ENCODE measurements at regions not wholly inside any gene's neighbourhood (a gene's known extent, or its start where the extent isn't known, plus 50 kb on each side); places are given as distances from the start of the nearest gene placed in this dataset.
"Not testable (repeated sequence)": the region's sequence is repeated elsewhere in the genome, so short reads cannot be mapped to it uniquely, and the experiment has no call there.

DNA sequence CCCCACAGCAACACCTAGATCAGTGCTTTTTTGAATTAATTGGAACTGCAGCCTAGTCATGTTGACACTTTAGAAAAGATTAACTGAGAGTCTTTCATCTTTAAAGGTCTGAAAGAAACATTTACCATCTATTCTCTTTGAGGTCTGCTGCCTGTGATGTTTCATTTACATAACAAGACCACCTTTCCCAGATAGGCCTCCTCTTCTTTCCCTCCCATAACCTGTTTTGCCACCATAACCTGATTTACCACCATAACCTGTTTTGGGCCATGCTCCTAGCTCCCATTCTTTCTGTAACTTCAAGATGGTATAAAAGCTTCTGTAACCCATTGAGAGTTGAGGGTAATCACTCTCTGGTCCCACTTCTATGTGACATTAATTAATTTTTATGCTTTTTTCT is 320.8 kb downstream of the PCDH20 start:
- DNase-seq (ENCODE audit: extremely low spot score), result no peak
- TF ChIP-seq L3MBTL2 (conservative IDR thresholded peaks at IDR 0.05) (no peak), FOXK2 (IDR thresholded peaks at IDR 0.05) (no peak), LEF1 (IDR thresholded peaks at IDR 0.05; ENCODE audit: borderline replicate concordance) (no peak), TARDBP (IDR thresholded peaks at IDR 0.05) (no peak), HDGF (IDR thresholded peaks at IDR 0.05; ENCODE audit: borderline replicate concordance) (no peak), ARNT (IDR thresholded peaks at IDR 0.05) (no peak), SUZ12 (IDR thresholded peaks at IDR 0.05) (no peak), FOXA1 (IDR thresholded peaks at IDR 0.05) (no peak), BHLHE40 (IDR thresholded peaks at IDR 0.05; ENCODE audit: borderline replicate concordance) (no peak), NFRKB (IDR thresholded peaks at IDR 0.05) (no peak)
- TF ChIP-seq, protein P1, sequence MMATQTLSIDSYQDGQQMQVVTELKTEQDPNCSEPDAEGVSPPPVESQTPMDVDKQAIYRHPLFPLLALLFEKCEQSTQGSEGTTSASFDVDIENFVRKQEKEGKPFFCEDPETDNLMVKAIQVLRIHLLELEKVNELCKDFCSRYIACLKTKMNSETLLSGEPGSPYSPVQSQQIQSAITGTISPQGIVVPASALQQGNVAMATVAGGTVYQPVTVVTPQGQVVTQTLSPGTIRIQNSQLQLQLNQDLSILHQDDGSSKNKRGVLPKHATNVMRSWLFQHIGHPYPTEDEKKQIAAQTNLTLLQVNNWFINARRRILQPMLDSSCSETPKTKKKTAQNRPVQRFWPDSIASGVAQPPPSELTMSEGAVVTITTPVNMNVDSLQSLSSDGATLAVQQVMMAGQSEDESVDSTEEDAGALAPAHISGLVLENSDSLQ (IDR thresholded peaks at IDR 0.05), result no peak
- CTCF ChIA-PET, result no interaction called here
- POLR2A ChIA-PET, result no interaction called here

DNA sequence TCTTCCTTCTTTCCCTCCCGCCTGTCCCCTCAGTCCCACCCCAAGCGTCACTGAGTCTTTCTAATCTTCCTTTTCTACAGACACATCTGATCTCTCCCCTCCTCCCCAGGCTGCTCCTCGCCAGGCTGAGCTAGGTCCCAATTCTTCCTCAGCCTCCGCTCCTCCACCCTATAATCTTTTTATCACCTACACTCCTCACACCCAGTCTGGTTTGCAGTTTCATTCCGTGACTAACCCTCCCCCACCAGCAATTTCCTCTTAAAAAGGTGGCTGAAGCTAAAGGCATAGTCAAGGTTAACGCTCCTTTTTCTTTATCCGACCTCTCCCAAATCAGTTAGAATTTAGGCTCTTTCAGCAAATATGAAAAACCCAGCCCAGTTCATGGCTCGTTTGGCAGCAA is 325.8 kb downstream of the PCDH20 start:
- DNase-seq (ENCODE audit: extremely low spot score); POLR2A ChIA-PET; CTCF ChIA-PET: not testable (repeated sequence)

DNA sequence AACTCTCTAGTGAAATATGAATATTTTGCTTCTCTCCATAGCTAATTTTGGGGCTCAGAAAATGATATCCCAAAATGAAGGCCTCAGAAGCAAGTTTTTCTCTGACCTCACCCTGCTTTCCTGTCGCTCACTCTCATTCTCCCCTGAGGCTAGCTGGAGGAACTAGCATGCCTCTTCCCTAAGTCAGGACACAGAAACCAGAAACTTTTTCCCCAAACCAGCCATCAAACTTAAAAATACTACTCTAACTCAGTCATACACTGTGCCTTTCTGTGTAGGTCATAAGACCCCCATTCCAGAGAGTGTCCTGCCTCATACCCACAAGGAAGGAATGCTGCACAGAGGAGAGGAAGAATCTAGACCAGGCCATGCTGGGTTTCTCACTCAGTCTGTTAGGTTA is 329.6 kb downstream of the PCDH20 start:
- no peak for DNase-seq (ENCODE audit: extremely low spot score)
- TF ChIP-seq SP1 (IDR thresholded peaks at IDR 0.05), result no peak
- CTCF ChIA-PET, result no interaction called here
- POLR2A ChIA-PET, result no interaction called here

DNA sequence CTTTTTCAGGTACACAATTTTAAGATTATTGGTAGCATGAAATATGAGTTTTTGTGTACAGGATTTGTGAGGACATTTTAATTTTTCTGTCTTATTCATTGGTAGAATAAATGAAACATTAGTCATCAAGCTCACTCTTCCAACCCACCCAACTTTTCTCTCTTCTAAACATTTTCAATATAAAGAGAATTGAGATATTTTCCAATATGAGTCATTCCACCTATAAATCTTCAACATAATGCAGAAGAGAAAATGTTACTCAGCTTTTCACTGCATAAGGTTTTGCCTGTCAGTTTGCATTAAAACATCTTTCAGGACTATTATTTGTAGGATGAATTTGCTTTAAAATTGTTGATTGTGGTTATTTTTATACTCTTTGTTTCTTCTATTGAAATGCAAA is 330.7 kb downstream of the PCDH20 start:
- DNase-seq (ENCODE audit: extremely low spot score), result no peak
- ChIA-PET CTCF (no interaction called here), POLR2A (no interaction called here)
- TF ChIP-seq ZNF384 (IDR thresholded peaks at IDR 0.05), result no peak
- no peak for TF ChIP-seq HDGF (IDR thresholded peaks at IDR 0.05; ENCODE audit: borderline replicate concordance)
- no peak for TF ChIP-seq NFRKB (IDR thresholded peaks at IDR 0.05)
- no peak for TF ChIP-seq SUZ12 (IDR thresholded peaks at IDR 0.05)
- no peak for TF ChIP-seq FOXM1 (IDR thresholded peaks at IDR 0.05; ENCODE audit: borderline replicate concordance)
- no peak for TF ChIP-seq LEF1 (IDR thresholded peaks at IDR 0.05; ENCODE audit: borderline replicate concordance)
- no peak for TF ChIP-seq L3MBTL2 (conservative IDR thresholded peaks at IDR 0.05)
- no peak for TF ChIP-seq FOXK2 (IDR thresholded peaks at IDR 0.05)
- no peak for TF ChIP-seq ARNT (IDR thresholded peaks at IDR 0.05)
- TF ChIP-seq, protein P1 (IDR thresholded peaks at IDR 0.05), result no peak
- TF ChIP-seq ELF4 (IDR thresholded peaks at IDR 0.05), result no peak
- no peak for TF ChIP-seq FOXA1 (IDR thresholded peaks at IDR 0.05)

DNA sequence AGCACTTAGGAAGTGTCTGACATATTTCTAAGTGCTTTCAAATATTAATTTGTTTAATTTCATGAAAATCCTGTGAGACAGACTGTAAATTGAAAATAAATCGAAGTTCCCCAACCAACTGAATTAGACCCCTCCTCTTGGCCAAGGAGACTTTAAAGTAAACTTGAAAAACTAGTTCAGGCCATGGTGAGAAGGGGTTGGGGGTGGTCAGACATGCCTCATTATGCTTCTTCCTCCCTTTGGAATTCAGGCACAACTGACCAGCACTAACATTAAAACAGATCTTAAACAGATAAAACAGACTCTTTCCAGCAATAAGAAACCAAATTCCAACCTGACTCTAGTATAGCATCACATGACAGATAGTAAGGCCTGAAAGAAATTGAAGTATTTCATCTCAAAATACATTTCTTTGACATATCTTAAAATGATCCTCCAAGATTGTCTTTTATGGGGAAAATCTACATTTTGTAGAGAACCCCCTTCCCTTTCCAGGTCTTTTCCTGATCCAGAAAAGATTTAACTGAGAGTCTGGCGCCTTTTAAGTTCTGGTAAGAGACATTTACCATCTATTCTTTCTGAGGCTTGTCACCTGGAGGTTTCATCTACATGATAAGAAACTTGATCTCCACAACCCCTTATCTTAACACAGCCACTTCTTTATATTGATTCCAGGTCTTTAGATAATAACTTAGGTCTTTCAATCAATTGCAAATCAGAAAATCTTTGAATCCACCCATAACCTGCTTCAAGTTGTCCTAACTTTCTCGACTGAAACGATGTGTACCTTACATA is 336.5 kb downstream of the PCDH20 start:
- no peak for TF ChIP-seq NFRKB (IDR thresholded peaks at IDR 0.05)
- TF ChIP-seq ELF4 (IDR thresholded peaks at IDR 0.05), result no peak
- TF ChIP-seq BHLHE40 (IDR thresholded peaks at IDR 0.05; ENCODE audit: borderline replicate concordance), result no peak
- TF ChIP-seq FOXK2 (IDR thresholded peaks at IDR 0.05), result no peak
- no peak for TF ChIP-seq L3MBTL2 (conservative IDR thresholded peaks at IDR 0.05)
- TF ChIP-seq SP1 (IDR thresholded peaks at IDR 0.05), result no peak
- TF ChIP-seq HDGF (IDR thresholded peaks at IDR 0.05; ENCODE audit: borderline replicate concordance), result no peak
- TF ChIP-seq, protein P1 (IDR thresholded peaks at IDR 0.05), result no peak
- TF ChIP-seq FOXM1 (IDR thresholded peaks at IDR 0.05; ENCODE audit: borderline replicate concordance), result no peak
- TF ChIP-seq TARDBP (IDR thresholded peaks at IDR 0.05), result no peak
- no peak for TF ChIP-seq LEF1 (IDR thresholded peaks at IDR 0.05; ENCODE audit: borderline replicate concordance)
- TF ChIP-seq ARNT (IDR thresholded peaks at IDR 0.05), result no peak
- TF ChIP-seq FOXA1 (IDR thresholded peaks at IDR 0.05), result no peak
- no peak for DNase-seq (ENCODE audit: extremely low spot score)
- CTCF ChIA-PET, result no interaction called here
- POLR2A ChIA-PET, result no interaction called here

DNA sequence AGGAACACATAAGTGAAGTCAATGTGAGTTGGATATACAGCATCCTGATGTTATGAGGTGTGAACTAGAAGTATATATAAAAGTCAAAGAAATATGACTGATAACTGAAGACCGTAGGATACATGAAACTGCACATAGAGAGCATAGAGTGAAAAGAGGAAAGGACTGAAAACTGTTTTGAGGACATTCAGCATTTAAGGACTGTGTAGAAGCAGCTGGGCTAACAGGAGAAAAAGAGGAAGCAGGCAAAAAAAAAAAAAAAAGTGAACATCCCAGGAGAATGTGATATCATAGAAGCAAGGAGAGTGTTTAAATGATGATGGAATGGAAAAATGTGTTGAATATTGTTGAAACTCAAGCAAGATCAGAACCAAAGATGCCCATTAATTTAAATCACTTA is 363.5 kb downstream of the PCDH20 start:
- POLR2A ChIA-PET, result no interaction called here
- CTCF ChIA-PET, result no interaction called here
- no peak for DNase-seq (ENCODE audit: extremely low spot score)
- TF ChIP-seq TARDBP (IDR thresholded peaks at IDR 0.05) (no peak), L3MBTL2 (conservative IDR thresholded peaks at IDR 0.05) (no peak), ZNF384 (IDR thresholded peaks at IDR 0.05) (no peak), FOXK2 (IDR thresholded peaks at IDR 0.05) (no peak), BHLHE40 (IDR thresholded peaks at IDR 0.05; ENCODE audit: borderline replicate concordance) (no peak), ELF4 (IDR thresholded peaks at IDR 0.05) (no peak), SP1 (IDR thresholded peaks at IDR 0.05) (no peak), CTBP1 (IDR thresholded peaks at IDR 0.05; ENCODE audit: borderline replicate concordance) (no peak), HDGF (IDR thresholded peaks at IDR 0.05; ENCODE audit: borderline replicate concordance) (no peak), SUZ12 (IDR thresholded peaks at IDR 0.05) (no peak), FOXA1 (IDR thresholded peaks at IDR 0.05) (no peak), NFRKB (IDR thresholded peaks at IDR 0.05) (no peak), ARNT (IDR thresholded peaks at IDR 0.05) (no peak), LEF1 (IDR thresholded peaks at IDR 0.05; ENCODE audit: borderline replicate concordance) (no peak)
- TF ChIP-seq, protein P1 (IDR thresholded peaks at IDR 0.05), result no peak
